GM12873 (cell line): ENCODE measurements at regions not wholly inside any gene's neighbourhood (a gene's known extent, or its start where the extent isn't known, plus 50 kb on each side); places are given as distances from the start of the nearest gene placed in this dataset.

Source experiments
- TF ChIP-seq, protein P1 (sequence below): IDR thresholded peaks from 2 replicates; pipeline ENCODE4 v1.5.1; 2012; ENCODE audit warnings: low read depth, mild to moderate bottlenecking, moderate library complexity, low read length, control low read depth; ENCODE audit not compliant: insufficient read depth; ENCODE audit errors: missing control alignments

DNA sequence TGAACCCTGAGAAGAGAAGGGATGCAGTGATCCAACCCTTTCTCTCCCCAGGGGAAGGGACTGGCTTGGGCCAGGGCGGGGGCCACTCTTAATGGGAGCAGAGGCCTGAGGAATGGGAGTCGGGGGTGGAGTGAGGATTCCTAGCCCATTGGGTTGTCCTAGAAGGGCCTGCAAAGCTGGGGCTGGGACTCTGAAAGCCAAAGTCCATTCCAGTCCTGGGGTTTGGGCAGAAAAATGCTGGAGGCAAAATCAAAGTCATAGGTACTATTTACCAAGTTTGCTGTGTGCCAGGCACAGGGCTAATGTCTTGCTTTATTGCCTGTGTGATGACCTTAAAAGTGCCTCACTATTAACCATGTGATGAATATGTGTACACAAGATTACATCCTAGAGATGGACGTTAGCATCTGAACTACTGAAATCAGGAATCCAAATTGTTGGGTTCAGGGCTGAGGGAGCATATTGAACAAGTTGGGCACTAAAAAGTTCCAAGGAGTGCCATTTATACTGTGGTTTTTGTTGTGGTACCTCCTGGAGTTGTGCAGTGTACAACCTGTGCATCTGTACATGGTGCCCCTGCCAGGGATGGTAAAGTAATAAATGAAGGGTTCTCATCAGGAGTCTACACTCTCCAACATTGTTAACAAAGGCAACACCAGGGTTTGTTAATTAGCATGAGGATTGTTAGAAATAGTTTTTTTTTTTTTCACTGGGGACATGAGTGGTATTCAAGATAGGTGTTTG, 84.4 kb upstream of the NKD1 start:
- TF ChIP-seq, protein P1, sequence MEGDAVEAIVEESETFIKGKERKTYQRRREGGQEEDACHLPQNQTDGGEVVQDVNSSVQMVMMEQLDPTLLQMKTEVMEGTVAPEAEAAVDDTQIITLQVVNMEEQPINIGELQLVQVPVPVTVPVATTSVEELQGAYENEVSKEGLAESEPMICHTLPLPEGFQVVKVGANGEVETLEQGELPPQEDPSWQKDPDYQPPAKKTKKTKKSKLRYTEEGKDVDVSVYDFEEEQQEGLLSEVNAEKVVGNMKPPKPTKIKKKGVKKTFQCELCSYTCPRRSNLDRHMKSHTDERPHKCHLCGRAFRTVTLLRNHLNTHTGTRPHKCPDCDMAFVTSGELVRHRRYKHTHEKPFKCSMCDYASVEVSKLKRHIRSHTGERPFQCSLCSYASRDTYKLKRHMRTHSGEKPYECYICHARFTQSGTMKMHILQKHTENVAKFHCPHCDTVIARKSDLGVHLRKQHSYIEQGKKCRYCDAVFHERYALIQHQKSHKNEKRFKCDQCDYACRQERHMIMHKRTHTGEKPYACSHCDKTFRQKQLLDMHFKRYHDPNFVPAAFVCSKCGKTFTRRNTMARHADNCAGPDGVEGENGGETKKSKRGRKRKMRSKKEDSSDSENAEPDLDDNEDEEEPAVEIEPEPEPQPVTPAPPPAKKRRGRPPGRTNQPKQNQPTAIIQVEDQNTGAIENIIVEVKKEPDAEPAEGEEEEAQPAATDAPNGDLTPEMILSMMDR = no peak

DNA sequence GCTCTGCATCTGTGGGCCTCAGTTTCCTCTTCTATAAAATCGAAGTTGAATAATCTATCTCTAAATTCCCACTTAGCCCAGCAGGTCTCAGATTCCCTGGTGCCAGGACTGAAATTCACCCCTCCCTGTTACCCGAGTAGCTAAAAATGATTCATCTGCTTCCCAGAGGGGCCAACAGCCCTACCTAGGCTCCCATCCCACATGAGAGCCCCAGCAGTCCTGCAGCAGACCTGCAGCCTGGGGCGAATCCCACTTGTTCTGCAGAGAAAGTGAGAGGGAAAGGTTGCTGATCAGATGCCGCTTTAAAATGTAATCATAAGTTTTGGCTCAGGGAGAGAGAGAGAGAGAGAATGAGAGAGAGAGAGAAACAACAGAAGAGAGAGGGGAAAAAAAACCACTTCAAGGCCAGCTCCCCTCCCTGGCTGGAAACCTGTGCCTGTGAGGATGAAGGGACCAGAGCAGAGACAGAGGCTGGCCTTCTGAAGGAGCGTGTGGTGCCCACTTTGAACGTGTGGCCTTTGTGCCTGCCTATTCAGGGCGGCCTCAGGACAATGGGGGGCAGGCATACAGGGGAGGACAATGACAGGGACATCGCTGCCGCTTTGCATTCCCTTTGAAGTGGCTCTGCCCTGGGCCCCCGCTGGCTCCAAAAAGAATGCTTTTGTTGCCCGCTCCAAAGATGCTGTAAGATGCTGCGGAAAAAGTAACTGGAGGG, 85.2 kb upstream of the NKD1 start:
- TF ChIP-seq, protein P1 = no peak

DNA sequence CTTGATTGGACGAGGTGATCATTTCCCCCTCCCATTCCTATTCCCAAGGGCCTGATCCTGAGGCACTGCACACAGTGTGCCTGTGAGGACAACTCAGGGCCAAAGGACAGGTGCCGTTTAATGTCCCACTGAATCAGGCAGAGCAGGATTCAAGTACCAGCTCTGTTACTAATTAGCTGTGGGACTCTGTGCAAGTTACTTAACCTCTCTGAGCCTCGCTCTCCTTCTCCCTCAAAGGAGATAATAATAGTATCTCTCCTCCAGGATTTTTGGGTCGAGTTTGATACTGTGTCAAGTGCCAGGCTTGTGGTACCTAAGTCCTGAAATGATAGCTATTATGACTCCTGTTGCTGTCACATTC, 86.8 kb upstream of the NKD1 start:
- TF ChIP-seq, protein P1 = no peak

DNA sequence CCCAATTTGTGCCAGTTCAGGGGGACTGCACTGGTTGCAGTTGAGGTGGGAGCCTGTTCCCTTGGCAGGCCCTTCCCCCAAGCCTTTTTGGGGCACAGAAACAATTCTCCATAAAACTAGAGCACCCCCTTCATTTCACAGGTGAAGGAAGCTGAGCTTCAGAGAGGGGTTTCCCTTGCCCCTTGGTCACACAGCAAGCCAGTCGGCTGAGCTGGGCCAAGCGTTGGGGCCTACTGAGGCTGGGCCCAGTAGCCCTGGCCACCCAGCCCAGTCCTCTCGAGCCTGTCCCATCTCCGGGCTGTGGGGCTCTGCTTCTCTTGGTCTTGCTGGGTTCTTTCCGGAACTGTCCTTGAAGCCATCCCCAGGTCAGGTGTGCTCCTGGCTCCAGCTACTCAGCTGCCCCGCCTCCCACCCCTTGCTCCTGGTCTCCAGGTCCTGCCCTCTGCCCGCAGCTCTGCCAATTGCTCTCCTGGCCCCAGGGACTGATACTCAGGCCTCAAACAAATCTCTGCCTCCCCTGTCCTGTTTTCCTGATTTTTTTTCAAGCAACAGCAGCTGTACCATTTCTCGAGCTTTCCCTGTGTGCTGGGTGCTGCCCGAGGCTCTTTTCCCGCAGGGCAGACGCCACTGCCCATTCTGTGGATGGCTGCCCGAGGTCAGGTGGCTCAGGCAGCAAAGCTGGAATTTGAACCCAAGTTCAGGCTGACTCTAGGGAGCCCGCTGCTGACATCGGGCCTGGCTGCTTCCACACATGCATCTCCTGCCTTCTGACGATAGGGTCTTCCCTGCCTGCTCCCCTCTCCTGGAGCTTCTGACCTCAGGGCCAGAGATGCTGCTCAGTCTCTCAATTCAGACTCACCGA, 87.4 kb upstream of the NKD1 start:
- TF ChIP-seq, protein P1 = no peak

DNA sequence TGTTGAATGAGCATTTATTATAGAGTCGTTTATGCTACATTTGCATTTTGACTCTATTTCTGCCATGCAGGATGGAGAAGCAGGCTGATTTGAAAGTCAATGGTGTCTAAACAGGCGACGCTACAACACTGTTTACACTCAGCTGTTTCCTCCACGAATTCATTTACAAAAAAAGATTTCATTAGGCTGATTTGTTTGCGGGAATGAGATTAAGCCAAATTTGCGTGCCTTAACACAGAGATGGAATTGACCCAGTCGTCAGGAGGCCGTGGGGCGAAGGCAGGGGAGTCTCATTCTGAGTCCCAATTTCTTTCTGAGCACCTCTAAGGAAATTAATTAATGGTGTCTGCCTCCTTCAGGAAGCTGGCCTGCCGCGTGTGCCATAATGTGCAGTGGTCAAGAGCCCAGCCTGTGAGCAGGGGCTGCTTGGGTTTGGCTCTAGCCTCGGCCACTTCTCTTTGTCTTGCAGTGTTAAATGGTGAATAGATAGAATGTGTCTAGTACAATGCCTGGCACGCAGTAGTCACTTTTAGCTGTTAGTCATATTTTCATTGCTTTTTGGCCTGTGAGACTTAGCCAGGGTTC, 88.6 kb upstream of the NKD1 start:
- TF ChIP-seq, protein P1 = no peak

DNA sequence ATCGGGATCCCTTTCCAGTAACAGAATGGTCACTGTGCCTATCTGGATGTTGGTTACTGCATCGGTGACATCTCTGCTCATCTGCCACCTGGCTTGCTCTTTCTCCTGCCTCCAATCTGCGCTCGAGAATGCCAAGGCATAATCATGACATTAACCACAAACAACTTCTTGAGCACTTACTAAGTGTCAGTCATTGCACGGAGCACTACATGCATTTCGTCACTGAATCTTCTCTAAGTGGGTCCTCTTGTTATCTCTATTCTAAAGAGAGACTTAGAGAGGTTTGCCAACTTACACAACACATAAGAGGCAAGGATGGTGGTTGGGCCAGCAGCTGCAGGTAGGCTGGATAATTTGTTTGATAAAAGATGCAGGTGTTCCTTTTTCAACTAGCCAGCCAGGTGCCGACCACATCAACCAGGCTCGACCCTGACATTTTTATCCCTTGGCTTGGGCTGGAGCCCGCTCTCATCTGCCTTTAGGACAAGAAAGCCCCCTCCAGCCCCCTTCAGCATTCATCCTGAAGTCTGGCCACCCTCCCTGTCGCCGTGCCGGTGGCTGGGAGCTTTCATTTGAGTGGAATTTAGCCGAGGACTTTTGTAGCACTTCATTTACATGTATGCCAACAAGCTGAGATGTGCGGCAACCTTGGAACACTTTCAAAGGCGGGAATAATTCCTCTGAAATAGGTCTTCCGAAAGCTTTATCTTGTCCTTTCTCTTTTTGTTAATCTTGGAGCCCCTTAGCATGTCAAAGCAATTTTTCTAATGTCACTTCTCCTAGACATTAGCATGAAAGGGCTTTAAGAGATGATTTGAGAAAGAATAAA, 89.3 kb upstream of the NKD1 start:
- TF ChIP-seq, protein P1 = no peak
